CD14-positive monocyte (primary cell): ENCODE measurements at regions not wholly inside any gene's neighbourhood (a gene's known extent, or its start where the extent isn't known, plus 50 kb on each side); places are given as distances from the start of the nearest gene placed in this dataset.
A peak's percentile ranks its signal among the peaks of the same experiment; 100 is the strongest.

Experiments
- DNase-seq, 3 donors: peaks; one replicate each; pipeline ENCODE4 v3.0.0-alpha.2; 2011 to 2022
- H2AFZ ChIP-seq: 2 replicates; pipeline ENCODE4 v1.6.0; 2012; ENCODE audit warnings: mild to moderate bottlenecking, low read depth, low read length, inconsistent platforms; ENCODE audit not compliant: insufficient read depth, poor library complexity, severe bottlenecking
- H3K27ac ChIP-seq, 2 donors: 1 replicate in 1 of 2; 2 replicates in 1 of 2; pipeline ENCODE4 v1.5.1; 2012 to 2013; ENCODE audit warnings: low read length in 2 of 2, control low read depth in 1 of 2, inconsistent platforms in 1 of 2, low read depth in 1 of 2, mild to moderate bottlenecking in 1 of 2
- H3K27me3 ChIP-seq, 2 donors: one replicate each; pipeline versions ENCODE4 v1.6.0 to v1.6.1; 2011 to 2013; ENCODE audit warnings: low read length in 2 of 2; ENCODE audit not compliant: control insufficient read depth in 2 of 2, insufficient read depth in 2 of 2
- H3K36me3 ChIP-seq, 2 donors: replicated peaks in 1 of 2; 1 replicate in 1 of 2; 2 replicates in 1 of 2; pipeline versions ENCODE4 v1.5.1 to v1.6.1; 2012 to 2013; ENCODE audit warnings: low read length in 2 of 2, control low read depth in 1 of 2, inconsistent platforms in 1 of 2, mild to moderate bottlenecking in 1 of 2; ENCODE audit not compliant: insufficient read depth in 2 of 2, control insufficient read depth in 1 of 2
- H3K4me1 ChIP-seq, 2 donors: 1 replicate in 1 of 2; 2 replicates in 1 of 2; pipeline versions ENCODE4 v1.5.1 to v1.6.1; 2012 to 2013; ENCODE audit warnings: low read length in 2 of 2, control low read depth in 1 of 2, inconsistent platforms in 1 of 2, mild to moderate bottlenecking in 1 of 2, moderate library complexity in 1 of 2; ENCODE audit not compliant: insufficient read depth in 2 of 2, control insufficient read depth in 1 of 2
- H3K4me2 ChIP-seq: replicated peaks from 2 replicates; pipeline ENCODE3; 2012; ENCODE audit warnings: low read length, moderate library complexity, mild to moderate bottlenecking; ENCODE audit not compliant: poor library complexity, severe bottlenecking; ENCODE audit errors: extremely low read depth
- H3K4me3 ChIP-seq, 3 experiments: fragments of 200-600 bp in 1 of 3; sonication (generic) in 1 of 3; replicated peaks in 1 of 3; 1 replicate in 2 of 3; 2 replicates in 1 of 3; pipeline ENCODE4 v1.5.1; 2011 to 2013; ENCODE audit warnings: low read length in 3 of 3, mild to moderate bottlenecking in 3 of 3, control low read depth in 2 of 3, low read depth in 2 of 3, inconsistent platforms in 1 of 3, moderate library complexity in 1 of 3
- H3K79me2 ChIP-seq: 2 replicates; pipeline ENCODE4 v1.6.0; 2012; ENCODE audit warnings: mild to moderate bottlenecking, control low read depth, inconsistent platforms, low read length, moderate library complexity; ENCODE audit not compliant: insufficient read depth
- H3K9ac ChIP-seq: 2 replicates; pipeline ENCODE4 v1.6.0; 2017; ENCODE audit warnings: low read length, mild to moderate bottlenecking; ENCODE audit not compliant: insufficient read depth, poor library complexity, severe bottlenecking
- H3K9me3 ChIP-seq, 2 donors: replicated peaks in 1 of 2; 1 replicate in 1 of 2; 2 replicates in 1 of 2; pipeline versions ENCODE4 v1.5.1 to v1.6.1; 2012 to 2013; ENCODE audit warnings: low read length in 2 of 2, control low read depth in 1 of 2; ENCODE audit not compliant: control insufficient read depth in 1 of 2, insufficient read depth in 1 of 2
- H4K20me1 ChIP-seq: 2 replicates; pipeline ENCODE4 v1.6.0; 2012; ENCODE audit warnings: mild to moderate bottlenecking, low read length, control low read depth, moderate library complexity; ENCODE audit not compliant: insufficient read depth
- H3K27ac Mint-ChIP-seq, 7 donors: one replicate each; pipeline ENCODE4 v1.8.0; 2020; ENCODE audit warnings: mild to moderate bottlenecking in 7 of 7, mixed read lengths in 7 of 7, moderate library complexity in 6 of 7, inconsistent platforms in 2 of 7
- H3K27me3 Mint-ChIP-seq, 3 donors: one replicate each; pipeline ENCODE4 v1.8.0; 2021 to 2022; ENCODE audit warnings: low read depth in 3 of 3, mild to moderate bottlenecking in 3 of 3, mixed read lengths in 3 of 3, moderate library complexity in 3 of 3, inconsistent platforms in 1 of 3
- H3K36me3 Mint-ChIP-seq, 2 donors: one replicate each; pipeline ENCODE4 v1.8.0; 2020; ENCODE audit warnings: mixed read lengths in 2 of 2, inconsistent platforms in 1 of 2, mild to moderate bottlenecking in 1 of 2
- H3K4me1 Mint-ChIP-seq: one replicate; pipeline ENCODE4 v1.8.0; 2020; ENCODE audit warnings: mild to moderate bottlenecking, mixed read lengths
- H3K4me3 Mint-ChIP-seq, 2 donors: one replicate each; pipeline ENCODE4 v1.8.0; 2020; ENCODE audit warnings: mild to moderate bottlenecking in 2 of 2, mixed read lengths in 2 of 2, moderate library complexity in 1 of 2
- H3K9me3 Mint-ChIP-seq, 7 donors: one replicate each; pipeline ENCODE4 v1.8.0; 2020 to 2022; ENCODE audit warnings: mixed read lengths in 7 of 7, mild to moderate bottlenecking in 6 of 7, moderate library complexity in 6 of 7, inconsistent platforms in 2 of 7
- CTCF ChIP-seq: fragments of 200-600 bp; IDR thresholded peaks from one replicate; pipeline ENCODE4 v1.8.0; 2022; ENCODE audit warnings: antibody characterized with exemption, mild to moderate bottlenecking
- WGBS: methylation state at CpG from one replicate; pipeline ENCODE4 v1.1.5; 2013; ENCODE audit warnings: missing lambda C conversion rate; ENCODE audit not compliant: insufficient coverage; 5-methylcytosine and 5-hydroxymethylcytosine counted together
- intact Hi-C, 2 donors: fragments of 100-400 bp; cut with micrococcal nuclease; formaldehyde crosslinking; loops; one replicate each; pipeline versions ENCODE4 v1.15.0 to v1.15.1; 2023

- no peak for DNase-seq
- no peak for TF ChIP-seq CTCF
- peak overlapping the region in 1 of 7 donors; percentile 25 for H3K27ac Mint-ChIP-seq
- H3K27me3 Mint-ChIP-seq: no peaks in the 10 kb centered on the region
- H3K4me1 Mint-ChIP-seq: no peaks in the 10 kb centered on the region
- no peaks in the 10 kb centered on the region for H3K27me3 ChIP-seq
- WGBS: 96% methylated on average over 17 of the region's 20 CpGs
- H3K9me3 Mint-ChIP-seq: peaks cover 0 to 13% (median 4%) of the 10 kb centered on the region in 7 donors
- no peak overlapping the region for H3K4me3 Mint-ChIP-seq
- H3K79me2 ChIP-seq: no peaks in the 10 kb centered on the region
- H3K4me1 ChIP-seq: no peaks in the 10 kb centered on the region
- intact Hi-C loops: no loop called here
- no peaks in the 10 kb centered on the region for H4K20me1 ChIP-seq
- H3K36me3 ChIP-seq: no peaks in the 10 kb centered on the region
- H3K4me2 ChIP-seq: no peak overlapping the region
- peaks cover 0 to 13% of the 10 kb centered on the region in 2 donors for H3K9me3 ChIP-seq
- no peak overlapping the region for H3K9ac ChIP-seq
- no peak overlapping the region for H2AFZ ChIP-seq
- no peak overlapping the region for H3K4me3 ChIP-seq
- no peaks in the 10 kb centered on the region for H3K36me3 Mint-ChIP-seq
- no peak overlapping the region for H3K27ac ChIP-seq
Measured at GRCh38 chr5:105392122-105392709, 1829.6 kb upstream of the NUDT12 start.

- no peaks in the 10 kb centered on the region for H3K4me1 ChIP-seq
- no peaks in the 10 kb centered on the region for H3K79me2 ChIP-seq
- H3K4me2 ChIP-seq: no peak overlapping the region
- Mint-ChIP-seq H3K4me3 (no peak overlapping the region), H3K27ac (no peak overlapping the region), H3K36me3 (no peaks in the 10 kb centered on the region), H3K9me3 (peaks cover 0 to 7% (median 3%) of the 10 kb centered on the region in 7 donors), H3K27me3 (peaks cover 0 to 2% (median 0%) of the 10 kb centered on the region in 3 donors), H3K4me1 (no peaks in the 10 kb centered on the region)
- H3K27ac ChIP-seq: no peak overlapping the region
- no peak overlapping the region for H3K4me3 ChIP-seq
- no peaks in the 10 kb centered on the region for H3K27me3 ChIP-seq
- intact Hi-C loops: no loop called here
- H2AFZ ChIP-seq: no peak overlapping the region
- peaks cover 12 to 16% of the 10 kb centered on the region in 2 donors for H3K9me3 ChIP-seq
- H4K20me1 ChIP-seq: no peaks in the 10 kb centered on the region
- H3K9ac ChIP-seq: no peak overlapping the region
- no peak for DNase-seq
- no peak for TF ChIP-seq CTCF
- WGBS: no CpG with 5 or more reads among the region's 1 CpG
- H3K36me3 ChIP-seq: no peaks in the 10 kb centered on the region
Measured at GRCh38 chr5:105380126-105380525, 1817.5 kb upstream of the NUDT12 start.
